NCI-H510A (cell line): ENCODE measurements at regions not wholly inside any gene's neighbourhood (a gene's known extent, or its start where the extent isn't known, plus 50 kb on each side); places are given as distances from the start of the nearest gene placed in this dataset.
A peak's percentile ranks its signal among the peaks of the same experiment; 100 is the strongest.
"Not testable (repeated sequence)": the region's sequence is repeated elsewhere in the genome, so short reads cannot be mapped to it uniquely, and the experiment has no call there.

Experiments
- DNase-seq: peaks from one replicate; lab custom pipeline; 2025; lab: John Stamatoyannopoulos, UW

GRCh38 chr5:152178350-152178699, 226.8 kb downstream of the NMUR2 start:
- DNase-seq: no peak

- no peak for DNase-seq
Observed at GRCh38 chr5:152177626-152178349, 227.3 kb downstream of the NMUR2 start.

- DNase-seq: no peak
Observed at GRCh38 chr5:152171888-152172287, 233.2 kb downstream of the NMUR2 start.

- DNase-seq: peak; percentile 25
Observed at GRCh38 chr5:152170350-152170749, 234.7 kb downstream of the NMUR2 start.

GRCh38 chr5:152164860-152165259, 240.2 kb upstream of the GLRA1 start:
- no peak for DNase-seq

GRCh38 chr5:152159894-152160293, 235.2 kb upstream of the GLRA1 start:
- not testable (repeated sequence) for DNase-seq

GRCh38 chr5:152154452-152154851, 229.8 kb upstream of the GLRA1 start:
- not testable (repeated sequence) for DNase-seq

- DNase-seq: no peak
Observed at GRCh38 chr5:152151940-152152339, 227.3 kb upstream of the GLRA1 start.

GRCh38 chr5:152151113-152151512, 226.5 kb upstream of the GLRA1 start:
- DNase-seq: no peak

- DNase-seq: no peak
Observed at GRCh38 chr5:152147286-152147685, 222.6 kb upstream of the GLRA1 start.

GRCh38 chr5:152146566-152146965, 221.9 kb upstream of the GLRA1 start:
- DNase-seq: no peak

GRCh38 chr5:152144556-152144955, 219.9 kb upstream of the GLRA1 start:
- no peak for DNase-seq

- DNase-seq: no peak
Observed at GRCh38 chr5:152144030-152144429, 219.4 kb upstream of the GLRA1 start.

- no peak for DNase-seq
Observed at GRCh38 chr5:152142840-152143469, 218.3 kb upstream of the GLRA1 start.

- no peak for DNase-seq
Observed at GRCh38 chr5:152140347-152140746, 215.7 kb upstream of the GLRA1 start.

- no peak for DNase-seq
Observed at GRCh38 chr5:152137063-152137462, 212.4 kb upstream of the GLRA1 start.

- DNase-seq: no peak
Observed at GRCh38 chr5:152136321-152136720, 211.7 kb upstream of the GLRA1 start.

GRCh38 chr5:152135827-152136226, 211.2 kb upstream of the GLRA1 start:
- no peak for DNase-seq

GRCh38 chr5:152125661-152126205, 201.1 kb upstream of the GLRA1 start:
- DNase-seq: no peak

GRCh38 chr5:152124409-152125041, 199.9 kb upstream of the GLRA1 start:
- no peak for DNase-seq

- DNase-seq: no peak
Observed at GRCh38 chr5:152118676-152119470, 194.2 kb upstream of the GLRA1 start.

GRCh38 chr5:152116934-152117333, 192.3 kb upstream of the GLRA1 start:
- DNase-seq: no peak
